ENCODE measurements at regions not wholly inside any gene's neighbourhood (a gene's known extent, or its start where the extent isn't known, plus 50 kb on each side); places are given as distances from the start of the nearest gene placed in this dataset.
"Not testable (repeated sequence)": the region's sequence is repeated elsewhere in the genome, so short reads cannot be mapped to it uniquely, and the experiment has no call there.

- DNase-seq: no peak
- no peak for TF ChIP-seq CTCF (IDR thresholded peaks at IDR 0.05)
- Histone ChIP-seq H3K9me3 (no peaks in the 10 kb centered on the region), H3K27me3 (no peaks in the 10 kb centered on the region), H3K27ac (no peak overlapping the region), H3K4me1 (no peaks in the 10 kb centered on the region), H3K36me3 (no peaks in the 10 kb centered on the region), H3K4me3 (no peak overlapping the region)
- intact Hi-C loops (cut with DNase I): no loop called here
- no peak for ATAC-seq
These were observed 1211.7 kb downstream of the TMEM121 start for GRCh38 chr14:106738075-106738474.

- H3K27me3 ChIP-seq; ATAC-seq; H3K9me3 ChIP-seq; H3K4me1 ChIP-seq; intact Hi-C loops (cut with DNase I); H3K27ac ChIP-seq; DNase-seq; H3K36me3 ChIP-seq; H3K4me3 ChIP-seq: not testable (repeated sequence)
These were observed 1212.3 kb downstream of the TMEM121 start for GRCh38 chr14:106738598-106739258.

- H3K9me3 ChIP-seq; H3K4me3 ChIP-seq; intact Hi-C loops (cut with DNase I); H3K36me3 ChIP-seq; H3K27me3 ChIP-seq; H3K27ac ChIP-seq; H3K4me1 ChIP-seq; DNase-seq; ATAC-seq: not testable (repeated sequence)
These were observed 1214.9 kb downstream of the TMEM121 start for GRCh38 chr14:106741086-106741827.

- H3K36me3 ChIP-seq; H3K4me3 ChIP-seq; H3K27ac ChIP-seq; H3K9me3 ChIP-seq; H3K4me1 ChIP-seq; ATAC-seq; H3K27me3 ChIP-seq; intact Hi-C loops (cut with DNase I): not testable (repeated sequence)
- peak in 1 of 4 donors; percentile 20 for DNase-seq
These were observed 1218.8 kb downstream of the TMEM121 start for GRCh38 chr14:106745016-106745767.

- H3K4me3 ChIP-seq; H3K36me3 ChIP-seq; intact Hi-C loops (cut with DNase I); DNase-seq; H3K27ac ChIP-seq; H3K27me3 ChIP-seq; H3K4me1 ChIP-seq; H3K9me3 ChIP-seq; ATAC-seq: not testable (repeated sequence)
These were observed 1223.7 kb downstream of the TMEM121 start for GRCh38 chr14:106750089-106750488.

- intact Hi-C loops (cut with DNase I); H3K27ac ChIP-seq; ATAC-seq; H3K27me3 ChIP-seq; H3K4me1 ChIP-seq; DNase-seq; H3K36me3 ChIP-seq; H3K4me3 ChIP-seq; H3K9me3 ChIP-seq: not testable (repeated sequence)
These were observed 1227.4 kb downstream of the TMEM121 start for GRCh38 chr14:106753751-106754150.

GRCh38 chr14:106757444-106757843 lies 1231.1 kb downstream of the TMEM121 start:
- H3K4me1 ChIP-seq; ATAC-seq; H3K4me3 ChIP-seq; DNase-seq; H3K27ac ChIP-seq; H3K9me3 ChIP-seq; intact Hi-C loops (cut with DNase I); H3K27me3 ChIP-seq; H3K36me3 ChIP-seq: not testable (repeated sequence)

- H3K4me3 ChIP-seq; H3K36me3 ChIP-seq; H3K27ac ChIP-seq; DNase-seq; ATAC-seq; H3K27me3 ChIP-seq; H3K9me3 ChIP-seq; intact Hi-C loops (cut with DNase I); H3K4me1 ChIP-seq: not testable (repeated sequence)
These were observed 1235.8 kb downstream of the TMEM121 start for GRCh38 chr14:106761886-106762816.

All from left lung (tissue), 4 donors.